ENCODE measurements at regions not wholly inside any gene's neighbourhood (a gene's known extent, or its start where the extent isn't known, plus 50 kb on each side); places are given as distances from the start of the nearest gene placed in this dataset.

DNA sequence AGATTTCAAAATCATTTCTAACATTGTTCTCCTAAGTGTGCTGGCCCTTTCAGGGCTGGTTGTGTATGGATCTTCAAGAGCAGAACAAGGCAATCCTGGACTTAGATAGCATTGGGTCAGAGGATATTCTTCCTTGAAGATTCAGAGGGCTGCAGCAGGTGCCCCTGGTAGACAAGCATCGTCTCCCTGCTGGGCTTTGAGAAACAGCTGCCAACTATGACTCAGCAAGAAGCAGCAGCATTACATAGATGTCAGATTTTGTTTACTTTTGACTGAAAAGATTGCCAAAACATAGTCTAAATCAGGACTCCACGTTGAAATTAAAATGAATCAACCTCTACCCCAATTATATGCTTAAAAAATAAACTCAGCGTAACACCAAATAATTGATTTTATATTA lies 618.8 kb downstream of the SOCS6 start (continued):
- TF ChIP-seq, protein P1, sequence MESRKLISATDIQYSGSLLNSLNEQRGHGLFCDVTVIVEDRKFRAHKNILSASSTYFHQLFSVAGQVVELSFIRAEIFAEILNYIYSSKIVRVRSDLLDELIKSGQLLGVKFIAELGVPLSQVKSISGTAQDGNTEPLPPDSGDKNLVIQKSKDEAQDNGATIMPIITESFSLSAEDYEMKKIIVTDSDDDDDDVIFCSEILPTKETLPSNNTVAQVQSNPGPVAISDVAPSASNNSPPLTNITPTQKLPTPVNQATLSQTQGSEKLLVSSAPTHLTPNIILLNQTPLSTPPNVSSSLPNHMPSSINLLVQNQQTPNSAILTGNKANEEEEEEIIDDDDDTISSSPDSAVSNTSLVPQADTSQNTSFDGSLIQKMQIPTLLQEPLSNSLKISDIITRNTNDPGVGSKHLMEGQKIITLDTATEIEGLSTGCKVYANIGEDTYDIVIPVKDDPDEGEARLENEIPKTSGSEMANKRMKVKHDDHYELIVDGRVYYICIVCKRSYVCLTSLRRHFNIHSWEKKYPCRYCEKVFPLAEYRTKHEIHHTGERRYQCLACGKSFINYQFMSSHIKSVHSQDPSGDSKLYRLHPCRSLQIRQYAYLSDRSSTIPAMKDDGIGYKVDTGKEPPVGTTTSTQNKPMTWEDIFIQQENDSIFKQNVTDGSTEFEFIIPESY (IDR thresholded peaks at IDR 0.05; ENCODE audit: extremely low read depth, insufficient replicate concordance, low read length), result no peak
- TF ChIP-seq ZFX (IDR thresholded peaks at IDR 0.05) (no peak), SP1 (IDR thresholded peaks at IDR 0.05; ENCODE audit: low read depth) (no peak), CEBPB (IDR thresholded peaks at IDR 0.05; ENCODE audit: low read depth) (no peak), JUND (IDR thresholded peaks at IDR 0.05) (no peak), ELF1 (IDR thresholded peaks at IDR 0.05; ENCODE audit: borderline replicate concordance, low read depth) (no peak)

DNA sequence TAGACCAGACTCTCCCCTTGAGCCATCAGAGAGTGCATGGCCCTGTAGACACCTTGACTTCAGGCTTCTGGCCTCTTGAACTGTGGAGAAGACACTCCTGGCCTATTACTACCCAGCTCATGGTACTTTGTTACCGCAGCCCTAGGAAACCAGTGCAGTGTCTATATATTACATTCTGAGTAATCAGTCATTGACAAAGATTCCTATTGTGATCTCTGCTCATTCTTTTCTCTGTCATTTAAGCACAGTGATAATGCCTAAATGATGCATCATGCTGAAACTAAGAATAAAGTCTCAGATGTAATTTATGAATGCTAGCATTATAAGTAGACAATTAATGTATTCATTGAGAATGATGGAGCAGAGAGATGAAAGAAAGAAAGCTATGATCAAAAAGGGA lies 603.5 kb downstream of the SOCS6 start:
- TF ChIP-seq ZFX (IDR thresholded peaks at IDR 0.05) (no peak), ELF1 (IDR thresholded peaks at IDR 0.05; ENCODE audit: borderline replicate concordance, low read depth) (no peak), CEBPB (IDR thresholded peaks at IDR 0.05; ENCODE audit: low read depth) (no peak), CBX3 (IDR thresholded peaks at IDR 0.05; ENCODE audit: low read depth) (no peak), JUND (IDR thresholded peaks at IDR 0.05) (no peak)
- TF ChIP-seq, protein P1 (IDR thresholded peaks at IDR 0.05; ENCODE audit: extremely low read depth, insufficient replicate concordance, low read length), result no peak
- H3K9me3 ChIP-seq (ENCODE audit: control insufficient read depth in 1 of 2, insufficient read depth in 1 of 2, low read depth in 1 of 2, low read length in 2 of 2), result peaks cover 0 to 3% of the 10 kb centered on the region in 2 experiments; a peak in 1 of 4 replicates
- no peak overlapping the region for H3K27ac ChIP-seq (ENCODE audit: low read depth, low read length)
- H3K27me3 ChIP-seq (ENCODE audit: insufficient read depth, low read length), result no peaks in the 10 kb centered on the region
- H3K4me1 ChIP-seq (ENCODE audit: control insufficient read depth in 1 of 2, insufficient read depth in 2 of 2, low read length in 2 of 2), result no peaks in the 10 kb centered on the region
- H3K9me2 ChIP-seq (ENCODE audit: insufficient read depth), result no peaks in the 10 kb centered on the region
- H3K4me2 ChIP-seq (ENCODE audit: low read length), result no peak overlapping the region
- CTCF ChIA-PET, result no interaction called here
- DNase-seq (ENCODE audit: low read depth, low spot score), result no peak
- no peak overlapping the region for H3K9ac ChIP-seq (ENCODE audit: low read length)
- ATAC-seq, result no peak
- H3K4me3 ChIP-seq (replicated peaks in 1 of 2; ENCODE audit: low read depth in 1 of 2, low read length in 2 of 2), result no peak overlapping the region
- intact Hi-C loops (cut with micrococcal nuclease), result no loop called here
- BruUV-seq (replicated peaks), result no TSS peak
- no peaks in the 10 kb centered on the region for H4K20me1 ChIP-seq (ENCODE audit: insufficient read depth)
- H3K79me2 ChIP-seq (ENCODE audit: insufficient read depth, low read length), result no peaks in the 10 kb centered on the region
- RAD21 ChIA-PET (ENCODE audit: low non-redundant PET in 1 of 2, low total read pairs in 2 of 2, uncharacterized antibody in 2 of 2, unreplicated experiment in 2 of 2), result no interaction called here
- POLR2A ChIA-PET, result no interaction called here
- H3K36me3 ChIP-seq (ENCODE audit: control insufficient read depth in 1 of 2, insufficient read depth in 2 of 2, low read length in 2 of 2), result no peaks in the 10 kb centered on the region
- H2AFZ ChIP-seq (ENCODE audit: low read depth, low read length, poor library complexity, severe bottlenecking), result no peak overlapping the region

All from HCT116 (cell line).